Osteoblast (primary cell): ENCODE measurements at regions not wholly inside any gene's neighbourhood (a gene's known extent, or its start where the extent isn't known, plus 50 kb on each side); places are given as distances from the start of the nearest gene placed in this dataset.

Experiments
- DNase-seq: peaks from one replicate; pipeline ENCODE4 v3.0.0; 2011; ENCODE audit warnings: low spot score, mixed read lengths; ENCODE audit not compliant: insufficient read length; ENCODE audit errors: missing footprints
- H2AFZ ChIP-seq: 2 replicates; pipeline ENCODE4 v1.6.0; 2011; ENCODE audit warnings: mild to moderate bottlenecking, low read length
- H3K27ac ChIP-seq: 2 replicates; pipeline ENCODE4 v1.5.1; 2011; ENCODE audit warnings: mild to moderate bottlenecking, low read depth, low read length, moderate library complexity
- H3K27me3 ChIP-seq: 2 replicates; pipeline ENCODE4 v1.6.0; 2012; ENCODE audit warnings: mild to moderate bottlenecking, control low read depth, inconsistent platforms, low read length, moderate library complexity; ENCODE audit not compliant: insufficient read depth
- H3K36me3 ChIP-seq: 2 replicates; pipeline ENCODE4 v1.5.1; 2011; ENCODE audit warnings: mild to moderate bottlenecking, low read length, control low read depth, moderate library complexity; ENCODE audit not compliant: insufficient read depth
- H3K4me1 ChIP-seq: 2 replicates; pipeline ENCODE4 v1.5.1; 2011; ENCODE audit warnings: mild to moderate bottlenecking, low read length, control low read depth, moderate library complexity; ENCODE audit not compliant: insufficient read depth
- H3K4me2 ChIP-seq: 2 replicates; pipeline ENCODE4 v1.6.0; 2011; ENCODE audit warnings: mild to moderate bottlenecking, low read length; ENCODE audit not compliant: insufficient read depth
- H3K4me3 ChIP-seq: fragments of 200-600 bp; sonication (generic); 3 replicates; pipeline ENCODE4 v1.5.1; 2012; ENCODE audit warnings: mild to moderate bottlenecking, low read length, inconsistent platforms; ENCODE audit not compliant: insufficient read depth
- H3K79me2 ChIP-seq: 2 replicates; pipeline ENCODE4 v1.6.0; 2012; ENCODE audit warnings: mild to moderate bottlenecking, low read length, control low read depth, inconsistent platforms; ENCODE audit not compliant: insufficient read depth
- H3K9me3 ChIP-seq: 2 replicates; pipeline ENCODE4 v1.5.1; 2011; ENCODE audit warnings: low read depth, low read length, control low read depth
- H4K20me1 ChIP-seq: 2 replicates; pipeline ENCODE4 v1.6.0; 2012; ENCODE audit warnings: mild to moderate bottlenecking, low read length, control low read depth; ENCODE audit not compliant: insufficient read depth
- TF ChIP-seq, protein P1 (sequence below): IDR thresholded peaks from 2 replicates; pipeline ENCODE4 v1.5.1; 2011; ENCODE audit warnings: mild to moderate bottlenecking, low read depth, low read length, moderate library complexity; ENCODE audit errors: extremely low read depth

DNA sequence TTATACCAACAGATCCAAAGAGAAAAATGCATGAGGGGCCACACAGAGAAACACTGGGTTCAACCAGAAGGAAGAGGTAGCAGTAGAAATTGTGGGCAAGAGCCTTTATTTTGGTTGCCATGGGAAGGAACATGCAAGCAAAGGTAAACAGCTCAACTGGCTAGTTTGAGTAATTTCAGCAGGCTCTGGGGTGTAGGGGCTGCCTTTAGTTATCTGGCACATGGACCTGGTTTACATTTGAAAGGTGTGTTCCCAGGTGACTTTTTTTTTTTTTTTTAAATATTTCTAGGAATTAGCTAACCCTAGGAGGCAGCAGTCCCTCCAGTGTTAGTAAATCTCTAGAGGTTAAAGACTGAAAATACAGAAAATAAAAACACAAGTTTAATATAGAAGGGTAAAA lies 481.9 kb downstream of the ACTRT1 start:
- Histone ChIP-seq H3K27ac (no peak overlapping the region), H4K20me1 (no peaks in the 10 kb centered on the region), H3K36me3 (no peaks in the 10 kb centered on the region), H3K27me3 (no peaks in the 10 kb centered on the region), H3K4me3 (no peak overlapping the region), H2AFZ (no peak overlapping the region), H3K79me2 (no peaks in the 10 kb centered on the region), H3K9me3 (no peaks in the 10 kb centered on the region), H3K4me2 (no peak overlapping the region), H3K4me1 (no peaks in the 10 kb centered on the region)
- TF ChIP-seq, protein P1, sequence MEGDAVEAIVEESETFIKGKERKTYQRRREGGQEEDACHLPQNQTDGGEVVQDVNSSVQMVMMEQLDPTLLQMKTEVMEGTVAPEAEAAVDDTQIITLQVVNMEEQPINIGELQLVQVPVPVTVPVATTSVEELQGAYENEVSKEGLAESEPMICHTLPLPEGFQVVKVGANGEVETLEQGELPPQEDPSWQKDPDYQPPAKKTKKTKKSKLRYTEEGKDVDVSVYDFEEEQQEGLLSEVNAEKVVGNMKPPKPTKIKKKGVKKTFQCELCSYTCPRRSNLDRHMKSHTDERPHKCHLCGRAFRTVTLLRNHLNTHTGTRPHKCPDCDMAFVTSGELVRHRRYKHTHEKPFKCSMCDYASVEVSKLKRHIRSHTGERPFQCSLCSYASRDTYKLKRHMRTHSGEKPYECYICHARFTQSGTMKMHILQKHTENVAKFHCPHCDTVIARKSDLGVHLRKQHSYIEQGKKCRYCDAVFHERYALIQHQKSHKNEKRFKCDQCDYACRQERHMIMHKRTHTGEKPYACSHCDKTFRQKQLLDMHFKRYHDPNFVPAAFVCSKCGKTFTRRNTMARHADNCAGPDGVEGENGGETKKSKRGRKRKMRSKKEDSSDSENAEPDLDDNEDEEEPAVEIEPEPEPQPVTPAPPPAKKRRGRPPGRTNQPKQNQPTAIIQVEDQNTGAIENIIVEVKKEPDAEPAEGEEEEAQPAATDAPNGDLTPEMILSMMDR: no peak
- DNase-seq: no peak

DNA sequence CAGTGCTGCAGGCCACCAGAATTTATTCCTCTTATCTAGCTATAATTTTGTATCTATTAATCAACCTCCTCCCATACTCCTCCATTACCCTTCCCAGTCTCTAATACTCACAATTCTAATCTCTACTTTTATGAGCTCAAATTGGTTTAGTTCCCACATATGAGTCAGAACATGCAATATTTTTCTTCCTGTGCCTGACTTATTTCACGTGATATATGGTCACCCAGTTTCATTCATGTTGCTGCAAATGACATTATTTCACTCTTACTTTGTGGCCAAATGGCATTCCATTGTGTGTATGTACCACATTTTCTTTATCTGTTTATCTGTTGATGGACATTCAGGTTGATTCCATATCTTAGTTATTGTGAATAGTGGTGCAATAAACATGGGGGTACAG lies 483.5 kb downstream of the ACTRT1 start:
- Histone ChIP-seq H3K4me2 (no peak overlapping the region), H3K27ac (no peak overlapping the region), H4K20me1 (no peaks in the 10 kb centered on the region), H3K4me3 (no peak overlapping the region), H3K9me3 (no peaks in the 10 kb centered on the region), H3K4me1 (no peaks in the 10 kb centered on the region), H3K36me3 (no peaks in the 10 kb centered on the region), H3K27me3 (no peaks in the 10 kb centered on the region), H3K79me2 (no peaks in the 10 kb centered on the region), H2AFZ (no peak overlapping the region)
- TF ChIP-seq, protein P1: no peak
- no peak for DNase-seq

DNA sequence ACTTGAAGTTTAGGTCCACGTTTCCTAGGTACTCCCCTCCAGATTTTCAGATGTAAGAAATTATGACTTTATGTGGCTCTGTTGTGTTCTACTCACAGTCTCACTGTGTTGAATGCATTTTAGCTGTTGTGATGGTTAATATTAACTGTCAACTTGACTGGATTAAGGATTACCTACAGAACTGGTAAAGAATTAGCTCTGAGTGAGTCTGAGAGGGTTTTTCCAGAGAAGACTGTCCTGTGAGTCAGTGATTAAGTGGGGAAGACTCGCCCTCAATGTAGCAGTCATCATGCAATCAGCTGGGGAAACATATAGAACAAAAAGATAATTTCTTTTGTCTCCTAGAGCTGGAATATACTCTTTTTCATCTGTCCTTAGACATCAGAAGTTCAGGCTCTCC lies 493.4 kb downstream of the ACTRT1 start:
- Histone ChIP-seq H3K27me3 (no peaks in the 10 kb centered on the region), H3K4me1 (no peaks in the 10 kb centered on the region), H3K79me2 (no peaks in the 10 kb centered on the region), H4K20me1 (no peaks in the 10 kb centered on the region), H3K27ac (no peak overlapping the region), H2AFZ (no peak overlapping the region), H3K4me3 (no peak overlapping the region), H3K36me3 (no peaks in the 10 kb centered on the region), H3K9me3 (no peaks in the 10 kb centered on the region), H3K4me2 (no peak overlapping the region)
- DNase-seq: no peak
- TF ChIP-seq, protein P1: no peak

DNA sequence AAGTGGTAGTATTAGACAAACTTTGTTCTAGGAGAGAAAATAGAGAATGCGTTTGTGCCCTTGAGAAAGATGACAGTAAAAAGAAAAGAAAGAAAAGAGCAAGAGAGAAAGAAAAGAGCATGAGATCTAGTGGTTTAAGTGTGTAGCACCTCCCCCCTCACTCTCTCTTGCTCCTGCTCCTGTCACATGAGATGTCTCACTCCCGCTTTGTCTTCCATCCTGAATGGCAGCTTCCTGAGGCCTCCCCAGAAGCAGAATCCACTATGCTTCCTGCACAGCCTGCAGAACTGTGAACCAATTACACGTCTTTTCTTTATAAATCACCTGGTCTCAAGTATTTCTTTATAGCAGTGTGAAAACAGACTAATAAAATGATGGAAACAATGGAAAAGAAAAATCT lies 499.6 kb downstream of the ACTRT1 start:
- Histone ChIP-seq H3K4me3 (no peak overlapping the region), H3K36me3 (no peaks in the 10 kb centered on the region), H4K20me1 (no peaks in the 10 kb centered on the region), H3K79me2 (no peaks in the 10 kb centered on the region), H3K4me2 (no peak overlapping the region), H3K27ac (no peak overlapping the region), H3K4me1 (no peaks in the 10 kb centered on the region), H3K9me3 (no peaks in the 10 kb centered on the region), H3K27me3 (no peaks in the 10 kb centered on the region), H2AFZ (no peak overlapping the region)
- DNase-seq: no peak
- TF ChIP-seq, protein P1: no peak
